OCI-LY3 (cell line): ENCODE measurements at regions not wholly inside any gene's neighbourhood (a gene's known extent, or its start where the extent isn't known, plus 50 kb on each side); places are given as distances from the start of the nearest gene placed in this dataset.

Experiments used
- EZH2phosphoT487 ChIP-seq: fragments of 200-600 bp; shearing (Covaris generic); IDR thresholded peaks from 2 replicates; pipeline ENCODE4 v1.6.1; 2018; ENCODE audit warnings: antibody characterized with exemption, mixed run types, low read depth
- TF ChIP-seq, protein P1 (sequence below): fragments of 200-600, 300-600 bp; sonication (generic); IDR thresholded peaks from 2 replicates; pipeline ENCODE4 v1.5.1; 2014; ENCODE audit warnings: antibody characterized with exemption, low read length, low read depth

DNA sequence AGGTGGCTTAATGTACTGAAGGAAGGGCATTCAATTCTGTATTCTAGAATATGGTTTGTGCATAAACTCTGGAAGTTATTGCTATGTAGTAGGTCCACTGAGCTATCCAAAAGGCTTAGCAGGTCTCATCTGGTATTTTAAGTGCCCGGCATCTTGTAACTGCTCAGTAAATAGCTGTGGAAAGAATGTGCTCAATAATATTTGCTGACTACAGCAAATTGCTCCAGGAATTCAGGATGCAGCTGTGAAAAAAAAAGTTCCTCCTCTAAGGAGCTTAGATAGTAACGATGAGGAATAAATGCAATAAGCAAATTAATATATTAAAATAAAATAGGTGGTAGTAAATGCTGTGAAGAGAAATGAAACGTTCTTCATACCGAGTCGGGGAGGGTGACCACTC lies 857.1 kb downstream of the AACS start:
- TF ChIP-seq, protein P1, sequence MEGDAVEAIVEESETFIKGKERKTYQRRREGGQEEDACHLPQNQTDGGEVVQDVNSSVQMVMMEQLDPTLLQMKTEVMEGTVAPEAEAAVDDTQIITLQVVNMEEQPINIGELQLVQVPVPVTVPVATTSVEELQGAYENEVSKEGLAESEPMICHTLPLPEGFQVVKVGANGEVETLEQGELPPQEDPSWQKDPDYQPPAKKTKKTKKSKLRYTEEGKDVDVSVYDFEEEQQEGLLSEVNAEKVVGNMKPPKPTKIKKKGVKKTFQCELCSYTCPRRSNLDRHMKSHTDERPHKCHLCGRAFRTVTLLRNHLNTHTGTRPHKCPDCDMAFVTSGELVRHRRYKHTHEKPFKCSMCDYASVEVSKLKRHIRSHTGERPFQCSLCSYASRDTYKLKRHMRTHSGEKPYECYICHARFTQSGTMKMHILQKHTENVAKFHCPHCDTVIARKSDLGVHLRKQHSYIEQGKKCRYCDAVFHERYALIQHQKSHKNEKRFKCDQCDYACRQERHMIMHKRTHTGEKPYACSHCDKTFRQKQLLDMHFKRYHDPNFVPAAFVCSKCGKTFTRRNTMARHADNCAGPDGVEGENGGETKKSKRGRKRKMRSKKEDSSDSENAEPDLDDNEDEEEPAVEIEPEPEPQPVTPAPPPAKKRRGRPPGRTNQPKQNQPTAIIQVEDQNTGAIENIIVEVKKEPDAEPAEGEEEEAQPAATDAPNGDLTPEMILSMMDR: no peak
- TF ChIP-seq EZH2phosphoT487: no peak
